ENCODE measurements at regions not wholly inside any gene's neighbourhood (a gene's known extent, or its start where the extent isn't known, plus 50 kb on each side); places are given as distances from the start of the nearest gene placed in this dataset.
"Not testable (repeated sequence)": the region's sequence is repeated elsewhere in the genome, so short reads cannot be mapped to it uniquely, and the experiment has no call there.

DNA sequence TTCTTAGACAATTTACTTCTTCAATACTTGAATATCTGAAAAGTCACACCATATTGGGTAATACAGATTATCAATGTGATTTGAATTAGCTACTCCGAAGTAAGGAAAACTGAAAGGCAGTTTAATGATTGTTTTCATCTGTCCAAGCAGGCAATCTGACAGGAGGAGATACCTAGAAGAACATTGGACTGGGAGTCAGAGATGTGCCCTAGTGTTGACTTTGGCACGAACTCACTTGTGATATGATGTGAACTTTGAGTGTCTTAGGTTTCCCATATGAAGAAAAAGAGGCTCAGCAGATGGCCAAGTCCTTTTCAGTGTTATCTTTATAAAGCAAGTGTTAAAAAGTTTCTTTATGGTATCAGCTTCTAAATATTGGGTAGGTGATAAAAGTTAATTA, 287.1 kb downstream of the MTX2 start:
- H3K27ac ChIP-seq, result no peak overlapping the region
- no peak overlapping the region for H3K4me3 ChIP-seq

DNA sequence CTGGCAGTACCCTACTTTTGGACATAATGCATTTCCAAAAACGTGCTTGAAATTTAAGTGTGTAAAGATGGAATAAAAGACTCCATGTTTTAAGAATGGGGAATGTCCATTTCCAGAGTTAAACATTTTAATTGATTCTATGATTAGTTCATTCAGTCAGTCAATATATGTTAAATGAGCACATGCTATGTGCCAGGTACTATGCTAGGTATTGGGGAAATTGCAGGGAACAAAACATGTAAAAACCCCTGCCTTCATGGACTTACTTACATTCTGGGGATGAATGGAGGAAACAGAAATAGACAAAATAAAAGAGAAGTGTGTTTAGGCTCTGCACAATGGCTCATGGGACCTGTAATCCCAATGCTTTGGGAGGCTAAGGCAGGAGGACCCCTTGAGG, 288.6 kb downstream of the MTX2 start:
- Histone ChIP-seq H3K27ac (no peak overlapping the region), H3K4me3 (no peak overlapping the region)

DNA sequence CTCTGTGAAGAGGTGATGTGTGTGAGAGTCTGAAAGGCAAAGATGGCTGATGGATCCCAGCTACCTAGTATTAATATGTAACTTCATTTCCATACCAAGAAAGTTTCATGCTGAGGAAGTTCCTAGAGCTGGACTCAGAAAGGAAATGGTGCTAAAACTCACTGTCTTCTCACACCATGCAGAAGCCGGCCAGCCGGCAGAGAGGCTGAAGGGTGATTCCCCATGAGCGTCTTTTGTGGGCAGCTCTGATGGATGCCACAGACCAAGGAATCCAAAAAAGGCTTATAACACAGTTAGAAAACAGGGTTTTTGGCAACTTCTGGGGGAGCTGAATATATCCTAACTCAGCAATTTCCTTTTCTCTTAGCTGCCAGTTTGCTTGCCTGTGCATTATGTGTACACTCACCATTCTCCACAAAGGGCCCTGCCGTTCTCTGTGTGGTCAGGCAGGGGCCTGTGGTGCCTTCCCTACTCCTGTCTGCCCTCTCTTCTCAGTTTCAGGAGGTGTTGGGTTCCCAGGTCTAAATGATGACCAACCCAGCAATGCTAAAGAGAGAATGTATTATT, 289.4 kb downstream of the MTX2 start:
- Histone ChIP-seq H3K4me3 (no peak overlapping the region), H3K27ac (no peak overlapping the region)

GRCh38 chr2:176560296-176560695, 291.1 kb downstream of the MTX2 start:
- H3K4me3 ChIP-seq, result no peak overlapping the region
- H3K27ac ChIP-seq, result no peak overlapping the region

GRCh38 chr2:176561706-176562105, 292.5 kb downstream of the MTX2 start:
- no peak overlapping the region for H3K4me3 ChIP-seq
- H3K27ac ChIP-seq, result no peak overlapping the region

DNA sequence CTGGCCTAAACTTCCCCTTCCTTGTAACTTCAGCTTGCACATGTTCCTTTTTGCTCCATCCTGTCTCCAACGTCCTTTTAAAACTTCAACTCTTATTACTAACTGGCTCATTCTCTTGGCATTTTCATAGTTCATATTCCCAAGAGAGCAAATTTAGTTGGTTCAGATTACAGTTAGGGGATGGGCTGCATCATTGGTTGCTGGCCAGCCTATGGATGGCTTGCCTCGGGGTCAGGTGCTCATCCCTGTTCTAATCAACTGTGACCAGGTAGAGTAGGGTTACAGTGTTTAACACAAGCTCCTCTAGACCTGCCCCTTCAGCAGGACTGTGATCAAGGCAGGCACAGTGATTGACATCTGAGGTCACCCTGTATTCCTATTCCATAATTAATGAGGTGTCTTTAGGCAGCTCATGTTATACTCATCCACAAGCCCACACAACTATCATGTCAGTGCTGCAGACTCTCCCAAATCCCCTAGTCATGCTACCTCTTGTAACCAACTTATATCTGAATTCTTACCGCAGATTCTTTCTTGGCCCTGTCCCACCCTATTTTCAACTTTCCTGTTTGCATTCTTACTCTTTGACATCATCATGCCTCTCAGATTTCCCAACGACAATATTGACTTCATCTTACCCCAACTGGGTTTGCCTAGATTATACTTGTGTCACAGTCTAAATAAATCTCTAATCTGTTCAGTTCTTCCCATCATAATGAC, 293.3 kb downstream of the MTX2 start:
- Histone ChIP-seq H3K4me3 (no peak overlapping the region), H3K27ac (no peak overlapping the region)

DNA sequence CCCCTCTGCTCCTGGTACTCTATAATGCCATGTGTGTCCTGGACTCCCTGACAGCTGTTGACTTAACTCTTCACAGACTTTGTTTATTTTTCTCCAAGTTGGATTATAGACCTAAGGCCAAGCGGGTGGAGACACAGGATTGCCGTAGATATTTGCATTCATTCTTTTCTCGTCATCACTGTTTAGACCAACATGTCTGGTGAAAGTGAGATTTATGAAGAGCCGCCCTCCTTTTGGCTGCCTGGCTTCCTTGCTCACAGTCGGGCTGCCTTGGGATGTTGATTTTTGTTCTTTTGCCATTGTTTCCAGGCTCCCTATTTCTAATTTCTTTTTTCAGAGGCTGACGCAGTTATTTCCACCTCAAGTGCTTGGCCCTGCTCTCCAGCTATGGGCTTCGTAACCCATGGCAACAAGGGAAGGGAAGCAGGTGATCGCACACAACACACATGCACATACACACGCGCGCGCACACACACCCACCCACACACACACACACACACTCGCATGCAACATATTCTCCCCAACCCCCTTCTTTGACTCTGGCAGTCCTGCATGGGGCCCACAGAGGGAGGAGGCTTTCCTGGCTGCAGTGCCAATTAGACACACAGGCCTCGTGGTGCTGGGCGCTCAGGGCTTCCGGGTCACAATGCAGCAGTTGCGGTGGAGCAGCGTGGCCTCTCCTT, 296.5 kb downstream of the MTX2 start:
- H3K27ac ChIP-seq, result no peak overlapping the region

DNA sequence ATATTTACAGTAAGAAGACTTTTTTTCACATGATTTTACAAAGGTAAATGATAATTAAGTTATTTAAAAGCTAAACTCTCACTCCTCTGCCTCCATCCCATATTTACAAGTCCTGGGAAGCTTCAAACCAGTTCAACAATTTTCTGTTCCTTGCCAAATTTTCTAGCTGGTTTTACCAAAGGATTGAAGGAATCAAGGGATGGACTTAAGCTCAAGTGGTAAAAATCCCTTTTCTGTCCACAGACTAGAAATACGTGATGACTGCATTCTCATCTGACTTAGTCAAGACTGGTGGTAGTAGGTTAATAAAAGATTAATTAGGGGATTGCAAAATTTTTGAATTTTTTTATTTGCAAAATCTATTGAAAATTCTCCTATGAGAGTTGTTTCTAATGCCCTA, 297.3 kb downstream of the MTX2 start:
- Histone ChIP-seq H3K27ac (no peak overlapping the region), H3K4me3 (no peak overlapping the region)

More for the DNA sequence above, 296.5 kb downstream of the MTX2 start:
- H3K4me3 ChIP-seq, result no peak overlapping the region

- Histone ChIP-seq H3K27ac (no peak overlapping the region), H3K4me3 (no peak overlapping the region)
Measured at GRCh38 chr2:176566961-176567360, 297.7 kb downstream of the MTX2 start.

GRCh38 chr2:176567361-176567760, 298.1 kb downstream of the MTX2 start:
- Histone ChIP-seq H3K27ac (no peak overlapping the region), H3K4me3 (no peak overlapping the region)

DNA sequence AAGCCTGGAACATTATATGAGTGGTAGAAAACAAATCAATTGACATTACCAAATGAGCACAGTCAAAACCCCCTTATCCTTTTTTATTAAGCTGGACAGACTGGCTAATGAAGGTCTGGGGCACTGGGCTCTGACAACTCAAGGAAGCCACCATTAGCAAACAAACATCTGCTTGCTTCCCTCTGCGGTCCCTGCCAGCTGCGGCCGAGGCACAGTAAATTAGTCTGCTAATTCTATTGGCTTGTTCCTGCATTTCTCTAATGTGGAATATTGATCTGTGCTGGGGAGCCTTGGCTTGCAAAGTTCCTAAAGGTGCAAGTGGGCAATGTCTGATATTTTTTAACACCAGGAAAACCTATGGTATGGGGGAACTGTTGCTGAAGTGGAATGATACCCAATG, 300.3 kb downstream of the MTX2 start:
- no peak overlapping the region for H3K27ac ChIP-seq
- no peak overlapping the region for H3K4me3 ChIP-seq

DNA sequence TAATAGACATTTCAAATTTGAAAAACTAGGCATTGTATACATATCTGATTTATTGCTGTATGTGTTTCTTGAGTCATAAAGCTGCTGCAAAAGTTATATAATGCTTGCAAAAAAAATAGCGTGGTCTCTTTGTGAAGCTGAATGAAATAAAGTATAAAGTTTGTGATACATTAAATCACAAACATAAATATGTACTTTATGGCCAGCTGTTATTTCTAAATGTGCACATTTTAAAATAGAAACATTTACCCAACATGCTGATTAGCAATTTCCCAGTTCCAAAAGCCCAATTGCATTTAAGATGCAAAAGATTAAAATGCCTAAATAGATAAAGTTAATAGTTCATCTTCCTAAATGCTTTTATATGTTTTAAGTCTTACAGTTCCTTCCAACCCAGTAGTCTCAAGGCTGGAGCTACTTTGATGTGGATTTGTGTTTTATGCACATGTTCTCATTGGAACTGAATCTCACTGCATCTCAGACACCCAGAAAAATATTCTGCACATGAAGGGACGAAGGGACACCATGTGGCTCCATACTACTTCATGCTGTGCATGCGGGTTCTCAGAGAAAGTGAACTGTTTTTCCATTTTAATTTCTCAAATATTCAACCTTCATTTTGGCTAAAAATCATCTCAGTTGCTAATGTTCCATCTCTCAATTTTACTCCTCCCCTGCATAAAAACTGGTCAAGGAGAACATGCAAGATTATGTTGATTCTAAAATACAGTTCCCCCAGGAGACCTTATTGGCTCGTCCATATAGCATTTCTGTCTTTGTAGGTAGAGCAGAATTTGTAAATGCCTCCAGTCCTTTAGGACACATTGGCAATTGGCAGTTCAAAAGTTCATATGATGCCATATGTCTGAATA, 304.6 kb downstream of the MTX2 start:
- H3K27ac ChIP-seq, result no peak overlapping the region

GRCh38 chr2:176574484-176575236, 305.4 kb downstream of the MTX2 start:
- Histone ChIP-seq H3K27ac (no peak overlapping the region), H3K4me3 (no peak overlapping the region)

More for the DNA sequence above, 304.6 kb downstream of the MTX2 start:
- no peak overlapping the region for H3K4me3 ChIP-seq

GRCh38 chr2:176575237-176575744, 306.0 kb downstream of the MTX2 start:
- no peak overlapping the region for H3K4me3 ChIP-seq
- H3K27ac ChIP-seq, result no peak overlapping the region

GRCh38 chr2:176577054-176577453, 307.8 kb downstream of the MTX2 start:
- no peak overlapping the region for H3K27ac ChIP-seq
- no peak overlapping the region for H3K4me3 ChIP-seq

DNA sequence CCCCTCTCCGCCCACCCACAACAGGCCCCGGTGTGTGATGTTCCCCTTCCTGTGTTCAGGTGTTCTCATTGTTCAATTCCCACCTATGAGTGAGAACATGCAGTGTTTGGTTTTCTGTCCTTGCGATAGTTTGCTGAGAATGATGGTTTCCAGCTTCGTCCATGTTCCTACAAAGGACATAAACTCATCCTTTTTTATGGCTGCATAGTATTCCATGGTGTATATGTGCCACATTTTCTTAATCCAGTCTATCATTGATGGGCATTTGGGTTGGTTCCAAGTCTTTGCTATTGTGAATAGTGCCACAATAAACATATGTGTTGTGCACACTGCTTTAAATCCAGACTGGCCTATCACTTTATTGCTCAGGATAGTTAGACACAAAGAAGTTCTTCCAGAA, 309.1 kb downstream of the MTX2 start:
- H3K27ac ChIP-seq, H3K4me3 ChIP-seq: not testable (repeated sequence)

DNA sequence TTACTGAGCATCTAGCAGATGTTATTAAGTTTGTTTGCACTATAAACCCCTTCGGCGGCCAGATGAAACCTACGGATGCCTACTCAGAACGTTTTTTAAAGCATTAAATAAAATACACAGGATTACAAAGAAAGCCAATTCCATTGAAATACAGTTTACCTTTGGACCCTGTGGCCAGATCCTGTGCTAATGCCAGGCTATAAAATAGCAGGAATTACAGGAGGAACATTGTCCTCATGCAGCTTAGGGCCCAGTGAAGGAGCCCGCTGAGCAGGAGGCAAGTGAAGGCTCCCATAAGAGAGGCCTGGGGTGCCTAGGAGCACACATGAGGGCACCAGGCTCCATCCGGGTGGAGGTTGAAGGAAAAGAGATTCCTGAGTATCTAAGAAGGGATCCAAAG, 310.4 kb downstream of the MTX2 start:
- Histone ChIP-seq H3K27ac (no peak overlapping the region), H3K4me3 (no peak overlapping the region)

- peak overlapping the region in 3 of 21 experiments; percentile 11 to 49 (median 31) for H3K27ac ChIP-seq
- no peak overlapping the region for H3K4me3 ChIP-seq
Measured at GRCh38 chr2:176581557-176582165, 312.4 kb downstream of the MTX2 start.

DNA sequence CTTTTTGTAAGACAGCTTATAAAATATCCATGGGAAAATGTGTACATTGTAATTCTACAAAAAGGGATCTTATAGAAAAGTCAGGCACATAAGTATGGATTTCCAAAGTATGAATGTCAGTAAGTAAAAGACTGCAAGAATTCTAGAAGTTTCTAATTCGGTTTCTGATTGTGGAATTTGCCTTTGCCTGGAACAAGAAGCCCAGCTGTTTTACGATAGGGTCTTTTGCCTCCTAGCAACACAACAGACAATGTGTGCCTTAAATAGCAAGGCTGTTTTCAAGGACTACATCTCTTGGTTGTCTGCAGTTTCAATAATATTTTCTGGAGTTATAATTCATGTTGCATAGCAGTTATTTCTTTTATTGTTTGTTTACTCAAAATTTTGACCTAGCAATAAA, 312.9 kb downstream of the MTX2 start:
- Histone ChIP-seq H3K4me3 (no peak overlapping the region), H3K27ac (peak overlapping the region in 4 of 21 experiments; percentile 11 to 49 (median 21))
